COLO668 (cell line): ENCODE measurements at regions not wholly inside any gene's neighbourhood (a gene's known extent, or its start where the extent isn't known, plus 50 kb on each side); places are given as distances from the start of the nearest gene placed in this dataset.

Experiments
- DNase-seq: peaks from one replicate; lab custom pipeline; 2025; ENCODE audit not compliant: unreplicated experiment; lab: John Stamatoyannopoulos, UW

GRCh38 chr10:44845361-44846175 is 65.6 kb upstream of the TMEM72 start:
- DNase-seq = no peak

- DNase-seq = no peak
Measured at GRCh38 chr10:44847110-44847509, 64.0 kb upstream of the TMEM72 start.

- DNase-seq = no peak
Measured at GRCh38 chr10:44848211-44848610, 62.9 kb upstream of the TMEM72 start.

GRCh38 chr10:44849936-44850335 is 61.2 kb upstream of the TMEM72 start:
- no peak for DNase-seq

GRCh38 chr10:44850356-44850934 is 60.7 kb upstream of the TMEM72 start:
- no peak for DNase-seq

GRCh38 chr10:44851413-44851812 is 59.7 kb upstream of the TMEM72 start:
- DNase-seq = no peak

- no peak for DNase-seq
Measured at GRCh38 chr10:44851881-44852280, 59.3 kb upstream of the TMEM72 start.

- DNase-seq = peak; percentile 10
Measured at GRCh38 chr10:44853148-44853734, 57.9 kb upstream of the TMEM72 start.

- DNase-seq = no peak
Measured at GRCh38 chr10:44853796-44854195, 57.3 kb upstream of the TMEM72 start.

GRCh38 chr10:44854693-44855350 is 56.3 kb upstream of the TMEM72 start:
- DNase-seq = no peak

GRCh38 chr10:44856696-44857095 is 54.4 kb upstream of the TMEM72 start:
- DNase-seq = no peak

GRCh38 chr10:44857363-44858016 is 53.6 kb upstream of the TMEM72 start:
- DNase-seq = peak; percentile 42

- no peak for DNase-seq
Measured at GRCh38 chr10:44858017-44858371, 53.1 kb upstream of the TMEM72 start.

- DNase-seq = no peak
Measured at GRCh38 chr10:44858988-44859387, 52.1 kb upstream of the TMEM72 start.

- no peak for DNase-seq
Measured at GRCh38 chr10:44859546-44860285, 51.4 kb upstream of the TMEM72 start.

- DNase-seq = no peak
Measured at GRCh38 chr10:44860811-44861736, 50.1 kb upstream of the TMEM72 start.
